ENCODE measurements at regions not wholly inside any gene's neighbourhood (a gene's known extent, or its start where the extent isn't known, plus 50 kb on each side); places are given as distances from the start of the nearest gene placed in this dataset.

- DNase-seq: no peak
Observed at GRCh38 chr22:27023591-27023990, 366.2 kb downstream of the MIAT start.

- DNase-seq: no peak
Observed at GRCh38 chr22:27024982-27025381, 367.6 kb downstream of the MIAT start.

- DNase-seq: no peak
Observed at GRCh38 chr22:27028093-27028492, 370.7 kb downstream of the MIAT start.

- DNase-seq: no peak
Observed at GRCh38 chr22:27029584-27030130, 372.3 kb downstream of the MIAT start.

- DNase-seq: peak; percentile 79
Observed at GRCh38 chr22:27032091-27032761, 374.8 kb downstream of the MIAT start.

GRCh38 chr22:27041745-27042310 lies 384.4 kb downstream of the MIAT start:
- DNase-seq: no peak

GRCh38 chr22:27043262-27043661 lies 385.9 kb downstream of the MIAT start:
- no peak for DNase-seq

- DNase-seq: peak; percentile 86
Observed at GRCh38 chr22:27045103-27045947, 387.9 kb downstream of the MIAT start.

- peak; percentile 82 for DNase-seq
Observed at GRCh38 chr22:27046086-27046485, 388.7 kb downstream of the MIAT start.

- DNase-seq: no peak
Observed at GRCh38 chr22:27046603-27047002, 389.2 kb downstream of the MIAT start.

GRCh38 chr22:27050771-27051170 lies 393.4 kb downstream of the MIAT start:
- DNase-seq: no peak

- DNase-seq: no peak
Observed at GRCh38 chr22:27051407-27051806, 394.0 kb downstream of the MIAT start.

- DNase-seq: no peak
Observed at GRCh38 chr22:27057717-27058116, 400.3 kb downstream of the MIAT start.

GRCh38 chr22:27060190-27060589 lies 402.8 kb downstream of the MIAT start:
- no peak for DNase-seq

GRCh38 chr22:27062910-27063309 lies 405.5 kb downstream of the MIAT start:
- no peak for DNase-seq

GRCh38 chr22:27063406-27063805 lies 406.0 kb downstream of the MIAT start:
- no peak for DNase-seq

GRCh38 chr22:27063841-27064240 lies 406.5 kb downstream of the MIAT start:
- no peak for DNase-seq

GRCh38 chr22:27064386-27064785 lies 407.0 kb downstream of the MIAT start:
- DNase-seq: no peak

- DNase-seq: no peak
Observed at GRCh38 chr22:27065279-27065678, 407.9 kb downstream of the MIAT start.

GRCh38 chr22:27066856-27067255 lies 409.5 kb downstream of the MIAT start:
- peak; percentile 94 for DNase-seq

GRCh38 chr22:27068121-27068520 lies 410.7 kb downstream of the MIAT start:
- no peak for DNase-seq

- no peak for DNase-seq
Observed at GRCh38 chr22:27070594-27070993, 413.2 kb downstream of the MIAT start.

- DNase-seq: peak; percentile 54
Observed at GRCh38 chr22:27073601-27074425, 416.4 kb downstream of the MIAT start.

Measured in NCI-H1694 treated with DMSO at 0.1 percent for 48 hours (cell line).